ENCODE measurements at regions not wholly inside any gene's neighbourhood (a gene's known extent, or its start where the extent isn't known, plus 50 kb on each side); places are given as distances from the start of the nearest gene placed in this dataset.

- H3K4me3 Mint-ChIP-seq = no peak overlapping the region
- DNase-seq (ENCODE audit: low read depth, low spot score) = no peak
- no peaks in the 10 kb centered on the region for H3K27me3 Mint-ChIP-seq (ENCODE audit: low read depth)
- no peaks in the 10 kb centered on the region for H3K9me3 Mint-ChIP-seq
- H3K4me1 Mint-ChIP-seq = peaks cover 13% of the 10 kb centered on the region
- no peak for TF ChIP-seq CTCF (conservative IDR thresholded peaks at IDR 0.05)
- no peaks in the 10 kb centered on the region for H3K36me3 Mint-ChIP-seq (ENCODE audit: low read depth)
- no peak overlapping the region for H3K27ac Mint-ChIP-seq (ENCODE audit: unreplicated experiment)
Observed at GRCh38 chr20:50393242-50393641, 116.9 kb upstream of the PTPN1 start.

- Mint-ChIP-seq H3K4me3 (no peak overlapping the region), H3K27ac (ENCODE audit: unreplicated experiment) (no peak overlapping the region), H3K4me1 (peaks cover 10% of the 10 kb centered on the region), H3K36me3 (ENCODE audit: low read depth) (no peaks in the 10 kb centered on the region), H3K27me3 (ENCODE audit: low read depth) (no peaks in the 10 kb centered on the region), H3K9me3 (no peaks in the 10 kb centered on the region)
- DNase-seq (ENCODE audit: low read depth, low spot score) = no peak
- no peak for TF ChIP-seq CTCF (conservative IDR thresholded peaks at IDR 0.05)
Observed at GRCh38 chr20:50393990-50394561, 116.1 kb upstream of the PTPN1 start.

- no peak overlapping the region for H3K4me3 Mint-ChIP-seq
- no peak overlapping the region for H3K27ac Mint-ChIP-seq (ENCODE audit: unreplicated experiment)
Observed at GRCh38 chr20:50394569-50394968, 115.6 kb upstream of the PTPN1 start.

GRCh38 chr20:50395251-50395729 lies 114.9 kb upstream of the PTPN1 start:
- no peak for DNase-seq (ENCODE audit: low read depth, low spot score)
- TF ChIP-seq CTCF (conservative IDR thresholded peaks at IDR 0.05) = no peak
- no peaks in the 10 kb centered on the region for H3K36me3 Mint-ChIP-seq (ENCODE audit: low read depth)
- no peak overlapping the region for H3K4me3 Mint-ChIP-seq
- H3K27me3 Mint-ChIP-seq (ENCODE audit: low read depth) = no peaks in the 10 kb centered on the region
- H3K27ac Mint-ChIP-seq (ENCODE audit: unreplicated experiment) = no peak overlapping the region
- no peaks in the 10 kb centered on the region for H3K9me3 Mint-ChIP-seq
- peaks cover 4% of the 10 kb centered on the region for H3K4me1 Mint-ChIP-seq

More at GRCh38 chr20:50394569-50394968, 115.6 kb upstream of the PTPN1 start:
- Mint-ChIP-seq H3K36me3 (ENCODE audit: low read depth) (no peaks in the 10 kb centered on the region), H3K4me1 (peaks cover 5% of the 10 kb centered on the region), H3K27me3 (ENCODE audit: low read depth) (no peaks in the 10 kb centered on the region), H3K9me3 (no peaks in the 10 kb centered on the region)
- no peak for DNase-seq (ENCODE audit: low read depth, low spot score)
- TF ChIP-seq CTCF (conservative IDR thresholded peaks at IDR 0.05) = no peak

- Mint-ChIP-seq H3K36me3 (ENCODE audit: low read depth) (no peaks in the 10 kb centered on the region), H3K27me3 (ENCODE audit: low read depth) (no peaks in the 10 kb centered on the region), H3K27ac (ENCODE audit: unreplicated experiment) (no peak overlapping the region), H3K9me3 (no peaks in the 10 kb centered on the region), H3K4me3 (no peak overlapping the region), H3K4me1 (peaks cover 4% of the 10 kb centered on the region)
- no peak for TF ChIP-seq CTCF (conservative IDR thresholded peaks at IDR 0.05)
- no peak for DNase-seq (ENCODE audit: low read depth, low spot score)
Observed at GRCh38 chr20:50395914-50396488, 114.2 kb upstream of the PTPN1 start.

Data from neural crest cell (in vitro differentiated cells).